PC-9 (cell line): ENCODE measurements at regions not wholly inside any gene's neighbourhood (a gene's known extent, or its start where the extent isn't known, plus 50 kb on each side); places are given as distances from the start of the nearest gene placed in this dataset.

Source experiments
- BruUV-seq: library from RNA; stranded (reverse); fragments of 400-500 nt; replicated peaks from 2 replicates; lab custom pipeline; 2021; lab: Mats Ljungman, UMichigan
- CTCF ChIA-PET: fragments of 300-600 bp; sonication (Branson Sonifier 250); formaldehyde crosslinking; loops from one replicate; lab custom pipeline; 2022; ENCODE audit warnings: antibody characterized with exemption; lab: Charles Lee
- POLR2A ChIA-PET: fragments of 300-600 bp; sonication (Branson Sonifier 250); formaldehyde crosslinking; loops from one replicate; lab custom pipeline; 2022; ENCODE audit warnings: antibody characterized with exemption; ENCODE audit not compliant: unreplicated experiment; lab: Charles Lee
- DNase-seq, 2 experiments: peaks; one replicate each; pipeline versions ENCODE4 v3.0.0 to v3.0.0-alpha.2; 2015 to 2022; ENCODE audit warnings: mixed read lengths in 1 of 2
- H2AFZ ChIP-seq: fragments of 200-600 bp; sonication (generic); 2 replicates; pipeline ENCODE4 v1.8.1; 2017; ENCODE audit warnings: antibody characterized with exemption
- H3F3A ChIP-seq: fragments of 200-600 bp; sonication (generic); 2 replicates; pipeline ENCODE4 v1.8.1; 2017; ENCODE audit warnings: antibody characterized with exemption, mild to moderate bottlenecking, low read depth; ENCODE audit not compliant: insufficient read depth
- H3K27ac ChIP-seq: fragments of 200-600 bp; sonication (generic); 2 replicates; pipeline ENCODE4 v1.6.1; 2016; ENCODE audit warnings: mixed run types
- H3K27me3 ChIP-seq: fragments of 200-600 bp; sonication (generic); 2 replicates; pipeline ENCODE4 v1.6.1; 2016; ENCODE audit warnings: low read depth, mixed run types; ENCODE audit not compliant: insufficient read depth
- H3K36me3 ChIP-seq: fragments of 200-600 bp; sonication (generic); 2 replicates; pipeline ENCODE4 v1.6.1; 2016; ENCODE audit warnings: low read depth, mixed run types
- H3K4me1 ChIP-seq: fragments of 200-600 bp; sonication (generic); replicated peaks from 2 replicates; pipeline ENCODE4 v1.6.1; 2016; ENCODE audit warnings: mixed run types; ENCODE audit not compliant: insufficient read depth
- H3K4me2 ChIP-seq: fragments of 200-600 bp; sonication (generic); 2 replicates; pipeline ENCODE4 v1.6.1; 2017; ENCODE audit warnings: mixed run types
- H3K4me3 ChIP-seq: fragments of 200-600 bp; sonication (generic); 2 replicates; pipeline ENCODE4 v1.6.1; 2016; ENCODE audit warnings: mixed run types
- H3K79me2 ChIP-seq: fragments of 200-600 bp; sonication (generic); 2 replicates; pipeline ENCODE4 v1.6.1; 2017; ENCODE audit warnings: low read depth, mixed run types
- H3K9me2 ChIP-seq: fragments of 200-600 bp; sonication (generic); 2 replicates; pipeline ENCODE4 v1.8.1; 2017; ENCODE audit warnings: mild to moderate bottlenecking; ENCODE audit not compliant: insufficient read depth
- H3K9me3 ChIP-seq: fragments of 200-600 bp; sonication (generic); 2 replicates; pipeline ENCODE4 v1.8.1; 2016; ENCODE audit warnings: low read depth; ENCODE audit not compliant: insufficient read depth
- H4K20me1 ChIP-seq: fragments of 200-600 bp; sonication (generic); 2 replicates; pipeline ENCODE4 v1.8.1; 2017; ENCODE audit not compliant: insufficient read depth
- EZH2 ChIP-seq: fragments of 200-600 bp; sonication (generic); IDR thresholded peaks from 2 replicates; pipeline ENCODE4 v1.8.0; 2017; ENCODE audit warnings: antibody characterized with exemption, low read depth
- intact Hi-C: fragments of 100-400 bp; cut with micrococcal nuclease; formaldehyde crosslinking; loops from one replicate; pipeline ENCODE4 v1.10.0; 2022; ENCODE audit not compliant: unreplicated experiment
- TF ChIP-seq, protein P1 (sequence below): fragments of 200-600 bp; sonication (generic); conservative IDR thresholded peaks from 2 replicates; pipeline ENCODE4 v1.6.1; 2017; ENCODE audit warnings: mixed run types, antibody characterized with exemption, mild to moderate bottlenecking, moderate library complexity

DNA sequence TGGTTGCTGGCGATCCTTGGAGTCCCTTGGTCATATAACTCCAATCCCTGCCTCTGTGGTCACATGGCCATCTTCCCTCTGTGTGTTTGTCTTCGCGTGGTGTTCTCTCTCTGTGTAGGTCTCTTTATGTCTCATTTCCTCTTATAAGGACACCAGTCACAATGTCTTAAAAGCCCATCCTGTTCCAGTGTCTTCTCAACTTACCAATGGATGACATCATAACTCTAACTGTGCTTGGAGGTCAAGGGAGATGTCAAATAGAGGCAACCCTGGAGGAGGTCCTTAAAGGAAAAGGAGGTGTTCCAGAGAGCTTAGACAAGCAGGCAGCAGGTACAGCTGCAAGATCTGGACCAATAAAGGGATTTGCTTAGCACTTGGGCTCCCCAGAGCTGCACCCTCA lies 143.0 kb downstream of the BUB3 start:
- Histone ChIP-seq H3K27ac (no peak overlapping the region), H3K27me3 (no peaks in the 10 kb centered on the region), H3K9me3 (no peaks in the 10 kb centered on the region), H3K79me2 (no peaks in the 10 kb centered on the region), H3K4me3 (no peak overlapping the region), H3K36me3 (no peaks in the 10 kb centered on the region), H3K4me1 (no peaks in the 10 kb centered on the region), H3K4me2 (no peak overlapping the region), H2AFZ (no peak overlapping the region), H3F3A (no peaks in the 10 kb centered on the region), H3K9me2 (no peaks in the 10 kb centered on the region), H4K20me1 (no peaks in the 10 kb centered on the region)
- POLR2A ChIA-PET = no interaction called here
- intact Hi-C loops = no loop called here
- CTCF ChIA-PET = no interaction called here
- no peak for DNase-seq
- BruUV-seq = no TSS peak
- TF ChIP-seq, protein P1, sequence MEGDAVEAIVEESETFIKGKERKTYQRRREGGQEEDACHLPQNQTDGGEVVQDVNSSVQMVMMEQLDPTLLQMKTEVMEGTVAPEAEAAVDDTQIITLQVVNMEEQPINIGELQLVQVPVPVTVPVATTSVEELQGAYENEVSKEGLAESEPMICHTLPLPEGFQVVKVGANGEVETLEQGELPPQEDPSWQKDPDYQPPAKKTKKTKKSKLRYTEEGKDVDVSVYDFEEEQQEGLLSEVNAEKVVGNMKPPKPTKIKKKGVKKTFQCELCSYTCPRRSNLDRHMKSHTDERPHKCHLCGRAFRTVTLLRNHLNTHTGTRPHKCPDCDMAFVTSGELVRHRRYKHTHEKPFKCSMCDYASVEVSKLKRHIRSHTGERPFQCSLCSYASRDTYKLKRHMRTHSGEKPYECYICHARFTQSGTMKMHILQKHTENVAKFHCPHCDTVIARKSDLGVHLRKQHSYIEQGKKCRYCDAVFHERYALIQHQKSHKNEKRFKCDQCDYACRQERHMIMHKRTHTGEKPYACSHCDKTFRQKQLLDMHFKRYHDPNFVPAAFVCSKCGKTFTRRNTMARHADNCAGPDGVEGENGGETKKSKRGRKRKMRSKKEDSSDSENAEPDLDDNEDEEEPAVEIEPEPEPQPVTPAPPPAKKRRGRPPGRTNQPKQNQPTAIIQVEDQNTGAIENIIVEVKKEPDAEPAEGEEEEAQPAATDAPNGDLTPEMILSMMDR = no peak
- TF ChIP-seq EZH2 = no peak

DNA sequence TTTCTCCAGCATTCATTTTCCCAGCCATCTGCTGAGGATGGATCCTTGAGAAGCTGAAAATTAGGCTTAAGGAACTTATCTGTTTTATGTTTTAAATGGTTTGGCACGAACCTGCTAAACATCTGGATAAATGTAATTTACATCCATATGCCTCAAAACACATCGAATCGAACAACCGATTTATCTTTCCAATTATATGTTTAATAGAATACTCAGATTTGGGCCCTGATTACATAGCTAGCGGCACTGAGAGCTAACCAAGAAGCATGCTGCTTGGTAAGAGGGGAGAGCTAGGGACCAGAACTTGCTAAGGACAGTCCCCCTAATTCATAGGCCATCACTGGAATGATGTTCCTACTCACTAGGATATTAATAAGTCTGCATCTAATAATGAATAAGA lies 144.4 kb downstream of the BUB3 start:
- POLR2A ChIA-PET = no interaction called here
- no peak for TF ChIP-seq EZH2
- TF ChIP-seq, protein P1 = no peak

DNA sequence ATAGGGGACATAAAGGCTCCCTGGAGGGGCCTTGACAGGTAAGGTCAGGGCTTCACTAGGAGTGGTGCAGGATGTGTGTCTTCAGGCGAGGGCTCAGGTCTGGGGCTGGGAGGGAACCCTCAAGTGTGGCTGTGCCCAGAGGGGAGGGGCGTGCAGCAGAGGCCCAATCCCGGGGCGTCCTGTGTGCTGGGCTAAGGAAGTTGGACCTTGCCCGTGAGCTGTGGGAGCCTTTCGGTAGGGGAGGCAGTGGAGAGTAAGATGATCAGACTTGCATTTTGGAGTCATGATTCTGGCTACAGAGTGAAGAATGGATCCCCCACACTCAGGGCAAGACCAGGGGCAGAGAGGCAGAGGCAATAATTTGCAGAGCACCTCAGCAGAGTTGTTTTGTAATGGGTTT lies 145.4 kb downstream of the BUB3 start:
- Histone ChIP-seq H3K9me2 (no peaks in the 10 kb centered on the region), H3K4me2 (no peak overlapping the region), H3F3A (no peaks in the 10 kb centered on the region), H3K79me2 (no peaks in the 10 kb centered on the region), H3K27ac (no peak overlapping the region), H3K4me1 (no peaks in the 10 kb centered on the region), H3K4me3 (no peak overlapping the region), H4K20me1 (no peaks in the 10 kb centered on the region), H3K36me3 (no peaks in the 10 kb centered on the region), H3K27me3 (no peaks in the 10 kb centered on the region), H3K9me3 (no peaks in the 10 kb centered on the region), H2AFZ (no peak overlapping the region)
- no peak for DNase-seq
- intact Hi-C loops = no loop called here
- ChIA-PET CTCF (no interaction called here), POLR2A (no interaction called here)
- TF ChIP-seq EZH2 = no peak
- TF ChIP-seq, protein P1 = no peak
- BruUV-seq = no TSS peak

More for the DNA sequence above, 144.4 kb downstream of the BUB3 start:
- Histone ChIP-seq H3K4me2 (no peak overlapping the region), H3K9me3 (no peaks in the 10 kb centered on the region), H3K79me2 (no peaks in the 10 kb centered on the region), H3K9me2 (no peaks in the 10 kb centered on the region), H3K4me1 (no peaks in the 10 kb centered on the region), H3K4me3 (no peak overlapping the region), H3F3A (no peaks in the 10 kb centered on the region), H4K20me1 (no peaks in the 10 kb centered on the region), H3K27me3 (no peaks in the 10 kb centered on the region), H3K36me3 (no peaks in the 10 kb centered on the region), H3K27ac (no peak overlapping the region), H2AFZ (no peak overlapping the region)
- CTCF ChIA-PET = no interaction called here
- intact Hi-C loops = no loop called here
- BruUV-seq = no TSS peak
- DNase-seq = no peak
